G401.6 (cell line): ENCODE measurements at regions not wholly inside any gene's neighbourhood (a gene's known extent, or its start where the extent isn't known, plus 50 kb on each side); places are given as distances from the start of the nearest gene placed in this dataset.
"Not testable (repeated sequence)": the region's sequence is repeated elsewhere in the genome, so short reads cannot be mapped to it uniquely, and the experiment has no call there.

Experiments used
- FAIRE-seq: peaks from 2 replicates; lab custom pipeline; 2012; peaks lifted over from hg19 to GRCh38; lab: Jason Lieb, UNC

DNA sequence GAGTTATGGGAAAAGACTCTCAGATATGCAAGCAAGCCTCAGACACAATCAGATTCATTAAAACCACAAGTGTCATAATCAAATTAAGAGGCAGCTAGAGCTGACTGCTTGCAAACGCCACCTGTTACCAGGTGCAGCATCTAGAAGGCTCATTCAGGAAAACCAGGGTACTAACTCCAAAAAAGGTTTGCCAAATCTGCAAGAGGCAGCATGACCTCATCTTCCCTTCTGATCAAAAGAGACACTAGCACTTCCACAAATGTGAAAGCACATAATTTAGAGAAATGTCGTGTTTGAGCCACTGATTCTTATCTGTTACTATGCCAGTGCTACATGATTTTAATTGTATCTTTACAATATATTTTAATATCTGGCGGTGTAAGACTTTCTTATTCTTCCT, 123.3 kb upstream of the NANOGP8 start:
- FAIRE-seq = no peak

DNA sequence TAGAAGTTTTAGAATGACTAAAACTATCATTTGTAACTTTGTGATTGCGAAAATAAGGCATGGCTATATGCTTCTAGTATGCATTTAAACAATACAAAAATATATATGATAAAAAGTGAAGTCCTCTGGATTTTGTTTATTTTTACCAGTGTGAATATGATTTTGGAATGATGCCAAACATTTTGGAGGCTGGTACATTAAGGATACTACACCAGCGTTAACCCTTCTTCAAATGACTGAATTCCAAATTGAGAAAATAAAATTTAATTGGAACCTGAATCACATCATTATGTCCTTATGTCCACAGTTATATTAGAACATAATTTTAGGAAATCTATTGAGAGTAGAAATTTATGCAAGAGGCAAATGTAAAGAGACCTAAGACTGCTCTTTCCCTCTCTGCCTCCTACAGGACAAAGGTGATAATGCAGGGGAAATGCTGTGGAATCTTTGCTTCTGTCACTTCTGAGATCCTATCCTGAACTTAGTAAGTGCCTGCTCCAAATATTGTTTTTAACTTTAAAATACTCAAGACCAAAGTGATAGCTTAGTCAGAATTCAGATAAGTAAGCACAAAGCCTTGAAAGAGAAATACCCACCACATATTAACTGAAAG, 121.1 kb upstream of the NANOGP8 start:
- FAIRE-seq = peak; percentile 86

DNA sequence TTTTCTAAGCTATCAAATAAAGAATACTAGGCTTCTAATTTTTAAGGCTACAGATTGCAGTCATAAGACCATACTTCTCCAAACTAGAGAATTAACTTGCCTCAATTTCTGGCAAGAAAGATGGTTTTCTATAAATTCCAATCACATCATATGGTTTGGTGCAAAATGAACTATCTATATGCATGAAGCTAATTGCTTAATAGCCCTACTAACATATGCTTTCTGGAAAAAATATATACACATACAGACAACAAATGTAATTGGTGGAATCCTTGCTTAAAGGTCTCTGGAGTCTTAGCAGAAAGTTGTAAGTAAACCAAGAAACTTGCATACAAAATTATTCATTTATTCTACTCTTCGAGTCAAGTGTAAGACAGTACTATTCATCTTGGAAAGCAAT, 113.1 kb upstream of the NANOGP8 start:
- FAIRE-seq = peak; percentile 72

DNA sequence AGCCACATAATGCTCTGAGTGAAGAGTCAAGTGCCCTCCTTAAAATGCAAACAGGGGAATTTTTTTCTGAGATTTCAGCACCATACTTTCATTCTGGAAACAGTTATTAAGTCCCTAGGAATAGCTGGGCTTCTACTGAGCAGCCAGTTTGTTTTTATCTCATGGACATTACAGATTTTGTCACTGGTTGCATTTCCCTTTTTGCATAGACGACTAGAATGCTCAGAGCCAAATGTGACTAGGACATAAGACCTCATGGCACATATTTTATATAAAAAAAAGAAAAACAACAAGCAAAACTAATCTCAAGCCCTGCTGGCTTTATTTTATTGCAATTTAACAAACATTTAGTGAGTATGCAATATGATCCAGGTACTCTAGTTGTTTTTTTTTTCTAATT, 112.7 kb upstream of the NANOGP8 start:
- FAIRE-seq = no peak

DNA sequence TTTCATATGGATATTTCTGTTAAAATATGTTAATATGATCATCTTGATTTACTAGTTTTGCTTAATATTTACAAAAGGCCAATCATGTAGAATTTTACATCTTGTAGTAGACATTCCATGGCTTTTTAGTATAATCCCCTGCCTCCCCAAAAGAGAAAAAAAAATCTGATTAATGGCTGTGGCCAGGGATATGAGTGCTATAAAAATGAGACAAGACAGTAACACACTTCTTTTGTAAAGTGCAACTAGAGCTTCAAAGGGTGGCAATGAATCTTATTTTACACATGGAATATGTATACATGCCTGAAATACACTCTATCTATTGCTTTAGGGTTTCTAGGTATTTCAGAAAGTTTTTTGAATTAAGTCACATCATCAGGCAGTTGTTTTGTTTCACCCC, 112.2 kb upstream of the NANOGP8 start:
- FAIRE-seq = no peak

DNA sequence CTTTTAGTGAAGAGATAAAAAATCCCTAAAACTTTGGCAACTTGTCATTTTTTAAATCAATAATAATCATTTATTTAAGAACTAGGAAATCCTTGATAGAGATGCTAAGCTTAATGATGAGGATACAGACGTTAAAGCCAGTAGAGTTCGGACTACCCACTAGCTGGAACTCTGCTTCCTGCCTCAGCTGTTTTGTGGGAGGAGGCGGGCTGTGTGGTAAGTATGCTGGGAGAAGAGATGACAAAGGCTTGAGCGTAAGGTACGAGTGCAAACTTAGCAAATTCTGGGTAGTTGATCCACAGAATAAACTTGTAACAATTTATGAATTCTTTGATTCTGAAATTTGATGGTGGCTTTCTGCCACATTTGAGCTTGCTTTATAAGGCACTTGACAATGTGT, 111.2 kb upstream of the NANOGP8 start:
- FAIRE-seq = no peak

DNA sequence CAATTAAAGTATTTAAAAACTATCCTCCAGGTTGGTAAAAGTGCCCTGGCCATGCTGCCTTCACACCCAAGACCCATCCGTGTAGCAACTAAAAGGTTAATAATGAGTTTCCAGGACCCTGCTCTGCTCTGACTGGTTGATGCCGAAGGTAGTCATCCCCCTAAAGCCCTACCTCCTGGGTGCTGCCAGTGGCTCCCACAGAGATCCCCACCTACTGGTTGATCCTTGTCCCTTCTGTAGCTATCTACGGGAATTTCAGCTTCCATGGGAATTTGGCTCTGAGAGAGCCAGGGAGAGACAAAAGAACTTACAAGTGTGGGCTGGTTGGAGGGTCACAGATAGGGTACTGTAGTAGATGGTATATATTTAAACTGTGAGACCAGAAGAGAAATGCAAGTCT, 110.6 kb upstream of the NANOGP8 start:
- FAIRE-seq = no peak

DNA sequence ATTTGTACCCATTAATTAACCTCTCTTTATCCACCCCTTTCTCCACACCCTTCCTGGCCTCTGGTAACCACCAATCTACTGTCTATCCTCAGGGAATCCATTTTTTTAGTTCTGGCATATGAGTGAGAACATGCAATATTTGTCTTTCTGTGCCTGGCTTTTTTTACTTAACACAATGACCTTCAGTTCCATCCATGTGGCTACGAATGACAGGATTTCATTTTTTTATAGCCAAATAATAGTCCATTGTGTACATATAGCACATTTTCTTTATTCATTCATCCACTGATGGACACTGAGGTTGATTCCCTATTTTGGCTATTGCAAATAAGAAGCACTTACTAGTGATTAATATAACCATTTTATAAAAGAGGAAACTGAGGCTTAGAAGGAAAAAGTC, 109.9 kb upstream of the NANOGP8 start:
- FAIRE-seq = no peak

DNA sequence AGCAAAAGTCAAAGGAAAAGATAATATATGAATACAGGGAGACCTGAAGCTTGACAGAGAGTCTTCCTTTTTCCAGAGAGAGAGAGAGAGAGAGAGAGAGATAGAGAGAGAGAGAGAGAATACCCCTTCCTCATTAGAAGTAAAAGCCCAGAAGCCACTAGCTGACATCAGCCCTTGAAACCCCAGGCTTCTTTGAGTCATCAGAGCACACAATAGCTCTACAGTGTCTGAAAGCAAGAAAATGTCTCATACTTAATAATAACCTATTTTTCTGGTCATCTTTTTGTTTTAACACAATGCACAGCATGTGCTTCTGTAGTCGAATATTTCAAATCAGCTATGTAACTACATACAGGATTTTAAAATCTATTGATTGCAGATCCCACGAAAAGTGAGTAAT, 109.2 kb upstream of the NANOGP8 start:
- FAIRE-seq = no peak

DNA sequence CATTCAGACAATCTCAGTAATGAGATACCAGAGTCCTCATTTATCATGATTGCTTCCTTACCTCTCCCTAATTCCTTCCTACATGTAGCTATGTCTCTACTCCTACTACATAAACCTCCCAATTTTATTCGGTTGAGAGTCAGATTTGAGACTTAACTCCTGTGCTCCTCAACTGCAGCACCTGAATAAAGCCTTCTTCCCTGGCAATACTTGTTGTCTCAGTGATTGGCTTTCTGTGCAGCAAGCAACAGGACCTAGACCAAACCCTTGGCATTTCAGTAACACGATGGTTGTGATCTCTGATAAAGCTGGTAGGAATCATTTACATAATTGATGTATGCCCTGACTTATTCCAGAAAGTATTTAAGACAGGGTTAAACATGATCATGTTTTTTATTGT, 106.7 kb upstream of the NANOGP8 start:
- no peak for FAIRE-seq

DNA sequence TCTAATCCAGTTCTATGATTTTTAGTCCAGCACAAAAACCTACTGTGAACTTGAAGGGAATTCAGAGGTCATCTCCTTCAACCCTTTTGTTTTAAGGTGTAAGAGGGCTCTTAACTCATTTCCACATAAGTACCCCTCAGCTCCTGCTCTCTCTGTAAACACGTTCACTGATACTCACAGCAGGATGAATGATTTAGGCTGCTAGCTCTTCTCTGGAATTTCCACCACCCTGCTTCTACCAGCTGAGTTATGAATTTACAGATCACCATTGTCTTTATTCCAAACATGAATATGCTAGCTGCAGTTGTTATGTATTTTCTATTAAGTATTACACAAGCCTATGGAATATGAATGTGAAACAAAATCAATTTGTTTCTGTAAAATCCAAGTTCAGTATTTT, 101.3 kb upstream of the NANOGP8 start:
- FAIRE-seq = no peak

DNA sequence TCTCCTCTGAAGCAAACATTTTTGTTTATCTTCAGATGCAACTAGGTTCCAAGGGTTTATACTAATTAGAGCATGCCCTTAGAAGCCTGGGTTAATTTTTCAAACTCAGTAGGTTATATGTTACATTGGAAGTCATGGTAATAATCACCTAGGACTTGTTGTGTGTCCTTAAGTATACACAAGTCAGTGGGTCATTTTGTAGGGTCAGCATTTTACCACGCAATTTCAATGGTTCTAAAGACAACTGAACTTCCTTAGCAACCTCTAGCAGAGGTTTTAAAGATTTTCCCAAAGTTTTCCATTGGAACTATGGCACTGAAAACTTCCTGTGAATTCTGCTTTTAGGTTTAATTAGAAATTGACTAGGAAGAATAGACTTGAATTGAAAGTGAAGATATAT, 99.6 kb upstream of the NANOGP8 start:
- no peak for FAIRE-seq

DNA sequence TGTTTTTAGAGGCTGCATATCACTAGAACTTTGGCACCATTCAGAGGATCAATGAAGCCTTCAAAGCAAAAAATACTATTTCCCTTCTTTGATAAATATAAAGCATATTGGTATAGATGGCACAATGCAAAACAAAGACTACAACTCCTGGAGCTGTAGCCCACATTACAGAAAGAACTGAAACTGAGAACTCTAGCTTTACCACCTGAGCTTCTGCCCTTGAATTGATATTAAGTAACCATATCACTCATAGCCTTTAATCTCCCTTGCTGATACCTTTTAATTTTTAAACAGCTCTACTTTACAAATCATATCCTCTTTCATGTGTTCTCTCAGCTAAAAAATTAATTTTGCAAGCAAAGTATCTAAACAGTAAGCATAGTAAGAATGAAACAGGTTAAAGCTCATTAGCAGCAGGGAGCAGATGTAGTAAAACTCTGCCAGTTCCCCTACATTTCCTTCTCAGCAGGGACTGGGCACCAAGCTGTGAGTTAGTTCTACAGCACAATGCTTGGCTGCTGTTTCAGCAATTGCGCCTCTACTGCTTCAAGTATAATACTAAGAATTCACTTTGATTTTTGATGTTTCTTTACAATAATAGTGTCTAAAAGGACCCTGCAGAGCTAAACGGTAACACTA, 97.9 kb upstream of the NANOGP8 start:
- peak; percentile 98 for FAIRE-seq

DNA sequence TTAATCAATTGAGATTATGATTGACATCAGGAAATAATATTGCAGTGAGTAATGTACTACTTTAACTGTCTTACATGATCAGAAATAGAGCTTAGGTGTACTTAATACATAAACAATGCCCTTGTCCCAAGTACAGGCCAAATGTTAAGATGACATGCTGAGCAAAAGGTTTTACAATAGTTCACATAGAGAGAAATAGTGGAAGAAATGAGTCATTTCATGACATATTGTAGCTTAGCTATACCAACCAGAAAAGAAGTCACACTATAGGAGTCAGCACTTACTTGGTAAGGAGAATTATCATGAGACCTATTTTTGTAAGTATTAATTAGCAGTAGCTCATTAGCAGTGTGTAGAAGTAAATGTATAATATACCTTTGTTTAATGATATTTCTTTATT, 96.4 kb upstream of the NANOGP8 start:
- FAIRE-seq = peak; percentile 97

DNA sequence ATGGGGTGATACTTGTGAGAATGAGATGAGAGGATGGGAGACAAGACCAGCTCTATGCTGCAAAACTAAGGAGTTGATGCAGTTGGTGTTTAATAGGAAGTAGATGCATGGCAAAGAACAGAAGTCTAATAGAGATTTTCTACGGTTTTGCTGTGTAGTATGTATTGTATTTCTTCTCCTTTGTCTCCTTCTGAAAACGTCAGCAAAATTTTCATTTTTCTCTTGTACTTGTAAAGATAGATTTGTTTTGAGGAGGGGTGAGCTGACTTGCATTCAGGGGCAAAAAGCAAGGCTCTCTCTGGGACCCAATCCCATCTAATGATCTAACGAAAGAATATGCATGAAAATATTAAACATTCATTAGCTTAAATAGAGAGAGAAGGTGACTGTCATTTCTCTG, 94.6 kb upstream of the NANOGP8 start:
- FAIRE-seq = no peak

DNA sequence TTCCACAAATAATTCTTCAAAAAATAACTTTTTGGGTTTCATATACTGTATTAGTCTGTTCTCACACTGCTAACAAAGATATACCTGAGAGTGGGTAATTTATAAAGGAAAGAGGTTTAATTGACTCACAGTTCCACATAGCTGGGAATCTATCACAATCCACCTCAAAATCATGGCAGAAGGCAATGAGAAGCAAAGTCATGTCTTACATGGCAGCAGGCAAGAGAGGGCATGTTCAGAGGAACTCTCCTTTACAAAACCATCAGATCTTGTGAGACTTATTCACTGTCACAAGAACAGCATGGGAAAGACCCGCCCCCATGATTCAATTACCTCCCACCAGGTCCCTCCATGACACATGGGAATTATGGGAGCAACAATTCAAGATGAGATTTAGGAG, 93.1 kb upstream of the NANOGP8 start:
- not testable (repeated sequence) for FAIRE-seq

DNA sequence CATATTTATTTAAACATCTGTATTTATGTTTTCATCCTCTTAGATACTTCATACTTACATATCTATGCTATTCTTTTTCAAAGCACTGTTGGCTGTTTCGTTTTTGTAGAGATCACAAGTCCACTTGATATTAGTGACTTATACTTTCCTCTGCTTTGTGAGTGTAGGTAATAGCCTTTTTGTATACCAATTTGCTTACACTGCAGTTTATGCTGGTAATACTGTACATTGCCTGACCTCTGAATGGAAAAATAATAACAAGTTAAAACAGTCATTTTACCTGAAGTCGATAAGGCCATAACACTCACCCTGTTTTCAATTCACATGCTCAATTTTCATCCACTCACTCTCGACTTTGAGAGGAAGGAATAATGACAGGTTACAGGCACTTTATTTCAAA, 89.9 kb upstream of the NANOGP8 start:
- peak; percentile 42 for FAIRE-seq

DNA sequence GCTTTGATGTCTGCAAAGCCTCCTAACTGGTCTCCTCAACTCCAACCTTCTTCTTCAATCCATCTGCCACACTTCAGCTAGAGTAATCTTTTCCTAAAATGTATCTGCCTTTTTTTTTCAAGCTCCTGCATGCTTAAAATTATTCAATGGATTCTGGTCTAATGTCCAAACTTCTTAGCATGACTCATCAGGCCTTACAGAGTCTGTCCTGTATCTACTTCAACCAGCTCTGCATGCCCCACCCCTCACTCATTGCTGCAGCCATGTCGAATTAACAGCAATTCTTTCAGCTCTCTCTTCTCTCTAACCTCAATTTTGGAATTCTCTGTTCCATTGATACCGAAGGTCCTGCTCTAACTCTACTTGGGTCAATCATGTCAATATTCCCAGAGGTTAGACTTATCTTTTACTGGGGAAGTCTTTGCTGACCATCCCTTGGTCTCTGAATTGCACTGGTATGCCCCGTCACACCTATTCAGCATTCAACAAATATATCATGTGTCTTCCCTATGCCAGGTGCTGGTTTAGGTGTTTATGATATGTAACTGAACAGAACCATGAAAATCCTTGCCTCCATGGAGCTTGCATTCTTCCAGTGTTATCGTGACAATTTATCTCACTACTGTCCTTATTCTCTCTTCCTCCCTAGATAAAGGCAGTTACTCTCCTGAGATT, 88.5 kb upstream of the NANOGP8 start:
- no peak for FAIRE-seq

DNA sequence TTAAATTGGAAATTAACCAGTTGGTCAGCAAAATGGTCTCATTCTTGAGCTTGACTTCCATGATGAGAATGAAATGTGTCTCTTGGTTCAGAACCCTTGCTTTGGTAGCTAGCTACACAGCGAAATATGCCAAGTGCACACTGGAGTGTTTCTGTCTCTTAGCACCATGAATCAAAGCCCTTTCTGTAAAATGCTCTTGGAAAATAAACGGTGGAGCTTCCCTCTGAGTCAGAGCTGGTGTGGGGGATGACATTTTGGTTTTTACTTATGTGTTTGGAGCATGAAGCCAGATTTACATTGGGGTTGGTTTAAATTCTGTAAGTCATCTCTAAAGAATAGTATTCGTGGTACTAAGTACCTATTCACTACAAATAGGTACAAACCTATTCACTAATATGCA, 85.1 kb upstream of the NANOGP8 start:
- FAIRE-seq = no peak

DNA sequence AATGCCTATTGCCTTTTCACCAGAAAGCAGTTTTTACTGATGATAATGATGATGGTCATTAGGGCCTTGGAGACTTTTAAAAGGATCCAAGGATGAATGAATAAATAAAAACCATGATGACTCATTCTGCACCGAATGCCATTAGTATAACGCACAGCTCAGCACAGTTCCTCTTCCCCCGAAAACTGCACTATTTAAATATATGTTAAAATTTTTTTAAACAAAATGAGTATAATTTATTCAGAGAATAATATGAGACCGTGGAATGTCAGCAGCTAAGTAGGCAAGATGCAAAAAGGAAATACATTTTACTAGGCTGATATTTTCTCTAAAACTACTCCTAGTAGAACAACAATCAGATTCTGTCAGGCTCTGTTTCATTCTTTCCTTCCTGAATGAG, 83.4 kb upstream of the NANOGP8 start:
- FAIRE-seq = no peak

DNA sequence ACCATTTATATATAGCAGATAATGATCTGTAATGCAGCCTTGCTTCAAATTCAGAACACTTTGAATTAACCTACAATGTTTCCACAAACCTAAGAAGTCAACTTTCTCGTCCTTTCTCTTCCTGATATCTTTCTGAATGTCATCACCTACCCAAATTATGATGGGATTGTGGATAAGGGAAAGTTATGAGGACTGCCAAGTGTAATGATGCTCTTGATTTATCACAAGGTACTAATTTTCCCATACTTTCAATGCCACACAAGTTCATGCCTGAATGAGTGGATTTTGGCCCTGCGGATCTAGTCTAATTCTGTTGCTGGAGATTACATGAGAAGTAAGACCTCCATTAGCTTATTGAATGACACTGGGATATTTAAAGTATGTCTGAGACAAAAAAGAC, 82.6 kb upstream of the NANOGP8 start:
- FAIRE-seq = no peak

DNA sequence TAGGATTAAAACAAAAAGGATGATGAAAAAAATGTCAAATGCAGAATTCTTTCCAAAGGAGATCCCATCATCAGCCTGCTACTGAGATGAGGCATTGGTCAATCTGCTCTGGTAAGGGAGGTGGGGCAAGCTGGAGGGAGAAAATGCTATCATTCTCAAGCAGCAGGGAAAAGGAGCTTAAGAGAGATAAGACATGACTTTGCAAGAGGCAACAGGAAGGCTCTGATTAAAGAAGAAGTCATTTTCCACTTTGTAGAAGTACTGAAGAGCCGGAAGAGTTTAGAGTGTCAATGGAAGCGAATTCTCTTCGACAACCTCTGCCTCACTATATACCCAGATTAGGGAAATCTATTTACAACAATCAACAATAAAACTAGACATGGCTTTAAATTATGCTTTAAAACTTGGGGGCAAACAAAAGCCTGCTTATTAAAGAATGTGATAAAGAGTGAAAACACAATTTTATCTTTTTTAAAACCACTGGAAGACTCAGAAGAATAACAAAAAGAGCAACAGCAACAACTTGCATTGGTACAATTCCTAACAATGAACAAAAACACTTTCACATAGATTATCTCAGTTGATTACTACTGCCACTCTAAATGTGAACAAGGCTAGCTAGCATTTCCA, 81.8 kb upstream of the NANOGP8 start:
- FAIRE-seq = no peak

DNA sequence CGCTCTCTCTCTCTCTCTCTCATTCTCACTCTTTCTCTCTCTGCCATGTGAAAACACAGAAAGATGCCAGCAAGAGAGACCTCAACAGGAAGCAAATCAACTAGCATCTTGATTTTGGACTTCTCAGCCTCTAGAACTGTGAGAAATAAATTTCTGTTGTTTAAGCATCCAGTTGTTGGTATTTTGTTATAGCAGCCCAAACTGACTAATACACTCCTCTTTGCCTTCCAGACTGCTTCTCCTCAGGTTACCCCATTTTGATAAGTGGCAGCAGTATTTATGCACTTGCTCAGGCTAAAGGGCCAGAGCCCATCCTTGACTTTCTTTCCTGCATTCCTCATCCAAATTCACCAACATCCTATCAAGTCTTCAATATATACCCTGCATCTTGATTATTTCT, 76.6 kb upstream of the NANOGP8 start:
- no peak for FAIRE-seq

DNA sequence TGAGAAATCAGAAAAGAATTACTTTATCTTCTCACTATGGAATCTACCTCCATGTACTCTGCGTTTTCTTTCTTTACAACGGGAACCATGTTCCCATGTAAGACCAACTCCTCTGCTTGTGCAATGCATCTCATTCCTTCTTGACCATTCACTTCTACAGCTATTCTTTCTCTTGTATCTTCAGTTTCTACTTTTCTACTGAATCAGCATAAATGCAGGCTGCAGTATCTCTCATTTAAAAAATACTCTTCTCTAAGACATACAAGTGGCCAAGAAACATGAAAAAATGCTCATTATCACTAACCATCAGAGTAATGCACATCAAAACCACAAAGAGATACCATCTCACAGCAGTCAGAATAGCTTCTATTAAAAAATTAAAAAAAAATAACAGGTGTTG, 74.1 kb upstream of the NANOGP8 start:
- no peak for FAIRE-seq
